GM21786 (cell line): ENCODE measurements at regions not wholly inside any gene's neighbourhood (a gene's known extent, or its start where the extent isn't known, plus 50 kb on each side); places are given as distances from the start of the nearest gene placed in this dataset.

ENCODE experiments used
- ATAC-seq: cut with Tn5 transposase; IDR thresholded peaks from one replicate; pipeline ENCODE4 v1.9.1; 2021; ENCODE audit not compliant: unreplicated experiment

DNA sequence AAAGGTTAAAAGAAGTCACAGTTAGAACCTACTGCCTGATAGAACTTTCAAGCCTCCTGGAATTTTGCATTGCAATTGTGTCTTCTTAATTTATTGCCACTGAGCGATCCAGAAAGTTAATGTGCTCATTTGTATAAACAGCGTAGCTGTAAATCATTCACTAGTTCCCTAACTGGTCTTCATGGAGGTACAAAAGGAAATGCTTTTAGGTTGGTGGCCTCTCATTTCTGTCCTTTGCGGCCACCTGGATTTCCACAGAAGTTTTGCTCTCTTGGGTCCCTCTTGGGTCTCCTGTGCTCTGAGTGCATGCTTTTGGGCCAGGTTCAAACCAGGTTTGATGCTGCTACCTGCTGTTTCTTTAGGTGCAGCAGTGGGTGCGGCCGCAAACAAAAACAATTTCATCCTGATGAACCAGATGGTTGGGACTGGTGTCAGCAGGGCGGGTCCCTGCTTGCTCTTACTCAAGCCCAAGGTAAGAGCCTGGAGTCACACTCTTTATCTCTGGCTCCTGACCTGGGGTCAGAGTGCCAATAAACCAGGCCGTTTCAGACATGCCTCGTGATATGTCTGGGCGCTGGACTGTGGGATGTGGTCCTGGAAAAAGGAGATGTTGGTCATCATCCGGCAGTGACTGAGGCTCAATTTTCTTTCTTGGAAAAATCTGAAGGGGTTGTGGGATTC, 270.1 kb downstream of the PTTG2 start:
- ATAC-seq, result no peak

DNA sequence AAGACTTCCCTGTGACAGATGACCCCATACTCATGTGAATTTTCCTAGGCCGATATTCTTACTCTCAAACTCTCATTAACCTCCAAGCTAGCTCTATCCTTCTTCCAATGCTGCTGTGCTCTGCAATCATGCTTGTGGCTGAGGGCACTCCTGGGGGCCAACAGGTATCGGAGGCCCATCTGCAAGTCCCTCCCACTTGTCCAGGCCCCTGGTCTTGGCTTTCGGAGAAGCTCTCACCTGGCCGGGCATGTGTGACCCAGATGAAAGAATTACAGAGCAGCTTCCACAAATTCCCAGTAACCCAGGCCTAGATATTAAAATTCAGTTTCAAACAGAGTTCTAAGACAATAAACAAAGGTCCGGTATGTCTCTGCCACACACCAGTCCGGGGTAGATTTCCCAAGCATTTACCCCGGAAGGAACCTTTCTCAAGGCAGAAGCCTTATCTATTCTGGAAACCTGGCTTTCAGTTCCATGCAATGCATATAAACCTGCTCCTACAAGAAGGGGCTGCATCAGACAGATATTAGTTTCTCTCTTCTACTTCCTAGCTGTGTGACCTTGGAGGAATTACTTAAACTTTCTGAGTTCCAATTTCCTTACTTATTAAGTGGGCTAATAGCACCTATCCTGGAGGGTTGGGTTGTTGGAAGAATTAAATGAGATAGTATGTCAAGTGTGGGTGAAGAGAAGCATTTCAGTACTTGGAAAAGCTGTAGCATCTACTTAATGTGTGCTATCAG, 270.8 kb downstream of the PTTG2 start:
- no peak for ATAC-seq

DNA sequence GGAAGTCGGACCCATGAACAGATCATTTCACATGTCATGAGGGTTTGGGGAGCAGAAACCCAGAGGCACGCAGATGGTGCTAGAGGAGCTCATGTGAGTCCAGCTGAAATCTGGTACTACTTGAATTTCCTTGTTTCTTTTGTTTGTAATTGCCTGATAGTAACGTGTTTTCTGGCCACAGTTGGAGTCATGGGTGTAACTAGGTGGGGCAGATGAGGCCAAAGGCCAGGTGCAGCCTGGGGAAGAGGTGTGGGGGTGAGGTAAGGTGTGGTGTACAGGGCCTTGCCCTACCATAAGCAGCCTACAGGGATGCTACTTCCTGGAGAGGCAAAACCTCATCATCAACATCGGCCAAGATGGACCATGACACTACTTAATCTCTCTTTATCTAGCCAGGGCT, 271.4 kb downstream of the PTTG2 start:
- no peak for ATAC-seq

DNA sequence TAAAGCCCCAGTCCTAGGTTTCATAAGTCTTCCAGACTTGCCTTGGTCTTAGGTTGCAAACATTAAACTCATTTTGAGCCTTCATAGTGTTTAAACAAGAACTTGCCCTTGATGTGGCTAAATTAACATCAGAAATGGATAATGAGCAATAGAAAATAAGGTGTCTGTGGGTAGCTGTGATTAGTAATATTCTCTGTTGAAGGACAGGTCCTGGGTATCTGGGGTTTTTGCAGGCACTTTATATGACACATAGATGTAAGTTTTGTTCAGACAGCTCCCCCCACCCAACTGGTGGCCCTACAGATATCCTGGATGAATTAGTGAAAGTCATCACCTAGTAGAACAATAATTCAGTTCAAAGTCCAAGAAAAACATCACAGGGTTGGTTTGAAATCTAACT, 272.5 kb downstream of the PTTG2 start:
- no peak for ATAC-seq

- ATAC-seq, result no peak
Observed at GRCh38 chr4:38233727-38234480, 273.7 kb downstream of the PTTG2 start.

- ATAC-seq, result no peak
Observed at GRCh38 chr4:38235354-38235753, 275.2 kb downstream of the PTTG2 start.

- no peak for ATAC-seq
Observed at GRCh38 chr4:38236003-38236402, 275.8 kb downstream of the PTTG2 start.

DNA sequence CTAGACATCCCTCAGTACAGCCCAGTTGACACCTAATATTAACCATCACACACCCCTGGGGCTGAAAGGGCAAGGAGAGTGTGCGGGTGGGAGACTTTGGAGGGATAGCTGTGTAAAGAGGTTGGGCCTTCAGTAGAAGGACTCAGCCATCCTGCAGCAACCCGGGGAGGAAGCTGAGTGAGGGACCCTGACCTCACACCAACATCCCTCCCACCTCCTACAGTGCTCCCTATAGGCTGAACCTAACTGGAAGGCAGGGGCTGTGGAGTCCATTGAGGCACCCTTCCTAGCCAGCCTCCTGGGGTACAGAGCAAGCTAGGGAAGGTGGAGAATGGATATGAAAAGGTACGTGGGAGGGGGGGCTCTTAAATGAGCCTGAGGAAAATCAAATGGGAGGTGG, 276.3 kb downstream of the PTTG2 start:
- ATAC-seq, result no peak

DNA sequence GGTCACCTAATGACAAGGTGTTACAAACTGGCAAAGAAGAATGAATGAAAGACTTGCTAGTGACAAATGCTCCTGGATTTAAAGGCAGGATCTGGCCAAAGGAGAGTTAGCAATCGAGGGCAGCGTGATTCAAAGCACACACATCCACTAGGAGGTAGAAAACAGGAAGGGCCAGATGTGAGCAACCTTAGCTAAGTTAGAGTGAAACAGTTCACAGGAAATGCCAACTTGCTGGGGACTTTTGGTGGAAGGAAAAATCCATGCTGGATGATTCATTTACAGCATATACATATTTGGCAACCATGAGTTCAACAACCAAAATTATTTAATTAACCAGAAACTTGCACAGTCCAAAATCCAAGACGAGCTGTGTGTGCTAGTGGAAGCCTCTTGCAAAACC, 276.9 kb downstream of the PTTG2 start:
- no peak for ATAC-seq

- ATAC-seq, result no peak
Observed at GRCh38 chr4:38241541-38241940, 281.3 kb downstream of the PTTG2 start.

DNA sequence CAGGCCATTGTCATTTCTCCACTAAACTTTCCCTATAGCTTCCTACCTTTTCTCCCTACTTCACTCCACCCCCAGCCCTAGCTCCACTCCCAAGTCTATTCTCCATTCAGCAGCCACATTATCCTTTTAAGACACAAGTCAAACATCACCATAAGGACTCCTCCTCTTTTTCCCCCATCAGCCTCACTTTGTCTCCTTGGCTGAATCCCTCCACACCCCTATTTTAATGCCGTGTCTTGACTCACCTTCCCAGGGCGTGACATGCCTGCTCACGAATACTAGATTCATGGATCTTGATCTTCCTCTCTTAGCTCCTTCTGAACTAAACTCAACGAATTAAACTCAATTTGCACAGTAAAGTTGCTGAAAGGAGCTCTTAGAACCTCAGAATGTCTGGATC, 281.9 kb downstream of the PTTG2 start:
- ATAC-seq, result no peak

GRCh38 chr4:38242822-38243387, 282.7 kb downstream of the PTTG2 start:
- no peak for ATAC-seq

- no peak for ATAC-seq
Observed at GRCh38 chr4:38243388-38244053, 283.3 kb downstream of the PTTG2 start.

DNA sequence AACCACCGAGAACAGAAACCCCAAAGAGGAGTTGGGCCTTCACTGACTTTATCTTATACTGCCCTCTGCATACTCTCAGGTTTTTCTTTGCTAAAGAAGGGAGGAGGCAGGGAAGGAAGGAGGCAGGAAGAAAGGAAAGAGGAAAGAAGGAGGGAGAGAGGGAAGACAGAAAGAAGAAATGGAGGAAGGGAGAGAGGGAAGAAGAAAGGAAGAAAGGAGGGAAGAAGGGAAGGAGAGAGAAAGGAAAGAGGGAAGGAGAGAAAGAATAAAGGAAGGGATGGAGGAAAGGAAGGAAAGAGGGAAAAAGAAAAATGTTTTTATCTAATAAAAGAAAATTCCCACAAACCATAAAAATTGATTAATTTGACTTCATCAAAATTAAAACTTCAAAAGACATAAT, 294.6 kb downstream of the PTTG2 start:
- no peak for ATAC-seq

- ATAC-seq, result no peak
Observed at GRCh38 chr4:38255572-38255971, 295.4 kb downstream of the PTTG2 start.

GRCh38 chr4:38266616-38267015, 306.4 kb downstream of the PTTG2 start:
- ATAC-seq, result no peak

DNA sequence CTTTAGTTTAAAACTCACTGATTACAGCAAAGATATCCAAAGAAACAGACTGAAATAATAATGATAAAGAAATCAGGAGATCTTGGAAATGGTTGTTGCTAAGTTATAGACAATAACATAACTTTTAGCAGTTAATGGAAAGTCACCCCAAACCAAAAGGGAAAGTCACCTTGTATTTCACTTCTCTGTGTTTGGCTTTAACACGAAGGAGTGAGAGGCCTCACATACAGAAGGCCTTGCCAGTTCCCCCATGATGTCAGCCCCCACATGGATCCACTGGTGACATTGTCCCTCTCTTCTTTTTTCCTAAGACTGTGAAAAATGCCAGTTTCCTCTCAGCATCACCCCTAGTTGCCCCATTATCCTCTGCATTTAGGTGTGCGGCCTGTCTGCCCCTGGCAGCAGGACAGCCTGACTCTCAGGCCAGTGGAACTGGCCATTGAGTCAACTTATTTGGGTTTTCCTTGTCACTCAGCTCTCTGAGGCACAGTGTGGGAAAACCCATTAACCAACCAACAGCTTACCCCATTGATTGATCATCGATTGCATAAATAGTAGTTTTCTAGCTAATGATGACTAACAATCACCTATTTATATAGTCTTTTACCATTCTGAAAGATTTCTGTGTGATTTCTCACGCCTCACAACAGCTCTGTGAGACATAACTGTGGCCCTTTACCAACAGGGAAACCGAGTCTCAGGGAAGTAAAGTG, 308.1 kb downstream of the PTTG2 start:
- no peak for ATAC-seq

- no peak for ATAC-seq
Observed at GRCh38 chr4:38268837-38269236, 308.6 kb downstream of the PTTG2 start.

- no peak for ATAC-seq
Observed at GRCh38 chr4:38273407-38273806, 313.2 kb downstream of the PTTG2 start.

- no peak for ATAC-seq
Observed at GRCh38 chr4:38275331-38276100, 315.3 kb downstream of the PTTG2 start.
